Left lobe of liver (tissue), 2 donors: ENCODE measurements at regions not wholly inside any gene's neighbourhood (a gene's known extent, or its start where the extent isn't known, plus 50 kb on each side); places are given as distances from the start of the nearest gene placed in this dataset.
"Not testable (repeated sequence)": the region's sequence is repeated elsewhere in the genome, so short reads cannot be mapped to it uniquely, and the experiment has no call there.

Source experiments
- ATAC-seq: fragments of 200-7000 bp; cut with Tn5 transposase; one replicate; pipeline ENCODE4 v1.9.1; 2020; ENCODE audit warnings: mild to moderate bottlenecking, moderate library complexity
- DNase-seq: peaks from one replicate; pipeline ENCODE4 v3.0.0-alpha.2; 2020; ENCODE audit warnings: low spot score
- donor health status: DM: no; HTN: no; CAD: no; lungs with moderate emphysema.
- donor health status: DM: no; HTN: yes; CAD: no.

DNA sequence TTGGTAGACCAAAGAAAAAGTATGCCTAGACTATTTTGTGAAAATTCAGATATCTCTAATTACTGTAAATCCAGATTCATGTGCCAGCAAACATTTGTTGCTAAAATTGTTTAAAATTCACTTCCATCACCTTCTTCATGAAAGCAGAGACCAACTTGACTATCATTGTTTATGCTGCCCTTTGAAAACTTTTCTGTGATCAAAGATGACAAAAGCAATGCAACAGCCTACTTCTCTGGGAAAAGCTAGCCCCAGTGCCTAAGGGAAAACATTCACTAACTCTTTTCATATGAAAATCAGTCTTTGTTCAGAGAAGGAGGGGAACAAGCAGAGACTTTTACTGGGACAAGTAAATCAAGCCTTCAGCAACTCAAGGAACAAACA lies 178.0 kb upstream of the P2RY1 start:
- DNase-seq = no peak
- ATAC-seq = no peak

- DNase-seq (no peak), ATAC-seq (no peak)
Observed at GRCh38 chr3:152658977-152659720, 175.8 kb upstream of the P2RY1 start.

GRCh38 chr3:152662157-152662556 lies 172.8 kb upstream of the P2RY1 start:
- no peak for ATAC-seq
- DNase-seq = no peak

GRCh38 chr3:152664766-152665165 lies 170.2 kb upstream of the P2RY1 start:
- no peak for DNase-seq
- ATAC-seq = no peak

DNA sequence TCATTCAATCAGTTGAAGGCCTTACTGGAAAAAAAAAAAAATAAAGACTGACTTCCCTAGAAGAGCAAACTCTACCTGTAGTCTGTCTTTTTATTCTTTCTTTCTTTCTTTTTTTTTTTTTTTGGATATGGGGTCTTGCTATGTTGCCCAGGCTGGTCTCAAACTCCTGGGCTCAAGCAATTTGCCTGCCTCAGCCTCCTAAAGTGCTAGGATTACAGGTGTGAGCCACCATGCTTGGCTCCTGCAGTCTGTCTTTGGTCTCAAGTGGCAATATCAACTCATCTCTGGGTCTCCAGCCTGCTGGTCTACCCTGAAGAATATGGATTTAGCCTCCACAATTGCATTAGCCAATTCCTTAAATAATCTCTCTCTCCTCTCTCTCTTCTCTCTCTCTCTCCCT lies 167.7 kb upstream of the P2RY1 start:
- DNase-seq (no peak), ATAC-seq (no peak)

- ATAC-seq (no peak), DNase-seq (no peak)
Observed at GRCh38 chr3:152669560-152669959, 165.4 kb upstream of the P2RY1 start.

- no peak for ATAC-seq
- no peak for DNase-seq
Observed at GRCh38 chr3:152671446-152672319, 163.2 kb upstream of the P2RY1 start.

DNA sequence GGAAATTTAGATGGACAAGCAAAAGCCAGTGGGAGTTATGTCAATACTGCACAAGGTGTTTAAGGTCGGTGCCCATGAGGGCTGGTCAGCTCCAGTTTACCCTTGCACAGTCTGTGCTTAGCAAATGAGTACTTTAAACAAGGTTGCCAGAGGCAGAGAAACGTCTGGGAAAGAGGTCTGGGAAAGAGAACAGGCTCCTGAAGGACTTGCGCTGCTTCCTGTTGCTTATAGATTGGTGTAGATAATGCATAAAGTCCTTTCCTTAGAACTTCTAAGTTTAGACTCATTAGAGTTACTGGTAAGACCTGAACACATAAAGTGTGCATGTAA lies 162.6 kb upstream of the P2RY1 start:
- ATAC-seq = no peak
- no peak for DNase-seq

GRCh38 chr3:152676810-152677379 lies 158.0 kb upstream of the P2RY1 start:
- no peak for DNase-seq
- no peak for ATAC-seq

DNA sequence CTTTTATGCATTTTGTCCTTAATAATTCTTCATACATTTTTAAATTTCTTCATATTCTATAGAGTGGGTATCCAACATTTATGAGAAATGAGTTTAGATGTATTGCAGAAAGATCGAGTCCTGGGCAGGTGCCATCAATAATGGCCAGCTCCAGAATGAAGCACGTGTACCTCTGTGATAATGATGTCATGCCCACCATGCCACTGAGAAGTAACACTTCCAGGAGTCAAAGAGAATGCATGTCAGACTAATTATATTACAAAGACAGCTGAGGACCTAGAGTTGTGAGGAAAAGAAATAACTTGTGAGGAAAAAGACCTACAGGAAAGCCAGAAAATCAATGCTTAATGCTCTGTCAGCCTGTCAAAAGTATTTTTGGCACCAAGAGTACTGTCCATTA lies 157.4 kb upstream of the P2RY1 start:
- DNase-seq (no peak), ATAC-seq (no peak)

- ATAC-seq (no peak), DNase-seq (no peak)
Observed at GRCh38 chr3:152682477-152682876, 152.5 kb upstream of the P2RY1 start.

GRCh38 chr3:152683521-152683999 lies 151.4 kb upstream of the P2RY1 start:
- no peak for ATAC-seq
- no peak for DNase-seq

- ATAC-seq (no peak), DNase-seq (no peak)
Observed at GRCh38 chr3:152684279-152684678, 150.7 kb upstream of the P2RY1 start.

DNA sequence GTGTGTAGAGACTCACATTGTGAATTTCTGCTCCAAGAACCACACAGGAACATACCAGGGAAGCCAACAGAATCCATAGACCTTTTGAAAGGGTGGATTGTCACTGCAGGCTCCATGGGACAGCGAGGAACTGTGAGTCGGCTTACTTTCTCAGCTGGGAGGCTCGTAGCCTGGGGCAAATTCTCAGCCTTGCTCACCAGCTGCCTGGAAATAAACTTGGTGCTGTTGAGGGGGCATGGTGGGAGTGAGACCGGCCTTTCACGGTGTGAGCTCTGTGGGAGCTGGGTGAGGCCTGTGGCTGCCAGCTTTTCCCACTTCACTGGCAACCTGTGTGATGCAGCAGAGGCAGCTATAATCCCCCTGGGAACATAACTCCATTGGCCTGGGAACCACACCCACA lies 146.6 kb upstream of the P2RY1 start:
- no peak for DNase-seq
- no peak for ATAC-seq

- ATAC-seq, DNase-seq: not testable (repeated sequence)
Observed at GRCh38 chr3:152692326-152692725, 142.6 kb upstream of the P2RY1 start.

DNA sequence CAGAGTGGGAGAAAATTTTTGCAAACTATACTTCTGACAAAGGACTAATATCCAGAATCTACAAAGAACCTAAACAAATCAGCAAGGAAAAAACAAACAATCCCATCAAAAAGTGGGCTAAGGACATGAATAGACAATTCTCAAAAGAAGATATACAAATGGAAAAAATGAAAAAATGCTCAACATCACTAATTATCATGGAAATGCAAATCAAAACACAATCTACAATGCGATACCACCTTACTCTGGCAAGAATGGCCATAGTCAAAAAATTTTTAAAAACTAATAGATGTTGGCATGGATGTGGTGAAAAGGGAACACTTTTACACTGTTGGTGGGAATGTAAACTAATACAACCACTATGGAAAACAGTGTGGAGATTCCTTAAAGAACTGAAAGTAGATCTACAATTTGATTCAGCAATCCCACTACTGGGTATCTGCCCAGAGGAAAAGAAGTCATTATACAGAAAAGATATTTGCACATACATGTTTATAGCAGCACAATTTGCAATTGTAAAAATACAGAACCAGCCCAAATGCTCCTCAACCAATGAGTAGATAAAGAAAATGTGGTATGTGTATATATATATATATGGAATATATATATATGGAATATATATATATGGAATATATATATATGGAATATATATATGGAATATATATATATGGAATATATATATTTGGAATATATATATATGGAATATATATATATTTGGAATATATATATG lies 141.2 kb upstream of the P2RY1 start:
- not testable (repeated sequence) for ATAC-seq, DNase-seq

- ATAC-seq = no peak
- DNase-seq = no peak
Observed at GRCh38 chr3:152695840-152696239, 139.1 kb upstream of the P2RY1 start.

DNA sequence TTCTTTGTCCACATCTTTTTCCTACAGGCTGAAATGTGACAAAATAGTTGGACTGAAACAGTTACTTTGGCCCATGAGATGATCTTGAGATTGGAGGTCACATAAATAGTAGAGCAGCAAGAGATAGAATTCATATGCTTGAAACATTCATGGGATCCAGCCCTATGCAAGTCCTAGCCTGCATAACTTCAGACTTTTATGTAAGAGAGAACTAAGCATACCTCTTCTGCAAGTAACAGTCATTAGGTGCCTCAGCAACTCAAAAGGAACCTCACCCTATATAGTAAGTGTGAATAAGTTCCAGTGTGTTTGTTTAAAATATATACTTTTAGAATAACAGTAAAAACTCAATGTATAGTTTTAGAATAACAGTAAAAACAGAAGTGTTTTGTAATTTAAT lies 138.0 kb upstream of the P2RY1 start:
- DNase-seq (no peak), ATAC-seq (no peak)

GRCh38 chr3:152703245-152703890 lies 131.6 kb upstream of the P2RY1 start:
- ATAC-seq (no peak), DNase-seq (no peak)

GRCh38 chr3:152706991-152707713 lies 127.8 kb upstream of the P2RY1 start:
- ATAC-seq (no peak), DNase-seq (no peak)
